H1 (cell line): ENCODE measurements at regions not wholly inside any gene's neighbourhood (a gene's known extent, or its start where the extent isn't known, plus 50 kb on each side); places are given as distances from the start of the nearest gene placed in this dataset.

Source experiments
- CTCF ChIA-PET: fragments of 300-600 bp; sonication (Branson Sonifier 250); formaldehyde crosslinking; loops from one replicate; lab custom pipeline; 2021; ENCODE audit not compliant: partially characterized antibody; lab: Charles Lee
- POLR2A ChIA-PET: fragments of 300-600 bp; sonication (Branson Sonifier 250); formaldehyde crosslinking; loops from one replicate; lab custom pipeline; 2021; ENCODE audit warnings: inconsistent platforms; ENCODE audit not compliant: partially characterized antibody; lab: Charles Lee
- DNase-seq, 2 experiments: peaks; one replicate each; pipeline versions ENCODE4 v3.0.0 to v3.0.0-alpha.2; 2010 to 2022; ENCODE audit warnings: low spot score in 2 of 2, low read depth in 1 of 2, mixed read lengths in 1 of 2
- FAIRE-seq: peaks from 2 replicates; lab custom pipeline; 2011; peaks lifted over from hg19 to GRCh38; lab: Jason Lieb, UNC
- H2AFZ ChIP-seq: 2 replicates; pipeline ENCODE4 v1.8.1; 2012; ENCODE audit warnings: low read length, inconsistent platforms
- H2AK5ac ChIP-seq: 2 replicates; pipeline ENCODE4 v1.6.1; 2013; ENCODE audit warnings: low read depth, low read length
- H2BK120ac ChIP-seq: replicated peaks from 2 replicates; pipeline ENCODE3; 2013; ENCODE audit warnings: low read depth, low read length, inconsistent platforms
- H2BK12ac ChIP-seq: 2 replicates; pipeline ENCODE4 v1.6.1; 2013; ENCODE audit warnings: low read depth, low read length
- H2BK15ac ChIP-seq: 2 replicates; pipeline ENCODE4 v1.6.1; 2013; ENCODE audit warnings: low read length
- H2BK20ac ChIP-seq: 2 replicates; pipeline ENCODE4 v1.6.1; 2013; ENCODE audit warnings: low read length
- H2BK5ac ChIP-seq: 2 replicates; pipeline ENCODE4 v1.6.1; 2013; ENCODE audit warnings: low read depth, low read length
- H3K14ac ChIP-seq: 2 replicates; pipeline ENCODE4 v1.6.1; 2013; ENCODE audit warnings: inconsistent platforms; ENCODE audit not compliant: insufficient read length
- H3K18ac ChIP-seq: 2 replicates; pipeline ENCODE4 v1.6.1; 2013; ENCODE audit warnings: low read length; ENCODE audit errors: extremely low read depth
- H3K23ac ChIP-seq: 2 replicates; pipeline ENCODE4 v1.6.1; 2013; ENCODE audit warnings: inconsistent platforms; ENCODE audit not compliant: insufficient read length
- H3K23me2 ChIP-seq: 2 replicates; pipeline ENCODE4 v1.6.1; 2013; ENCODE audit warnings: low read depth, low read length
- H3K27ac ChIP-seq: 2 replicates; pipeline ENCODE4 v1.6.1; 2011; ENCODE audit warnings: low read depth, low read length, inconsistent platforms
- H3K27me3 ChIP-seq, 4 experiments: replicated peaks in 1 of 4; 1 replicate in 1 of 4; 2 replicates in 3 of 4; pipeline versions ENCODE4 v1.6.1 to v1.8.1; 2011 to 2013; ENCODE audit warnings: low read length in 3 of 4, mild to moderate bottlenecking in 3 of 4, inconsistent platforms in 2 of 4, mixed read lengths in 2 of 4, moderate library complexity in 1 of 4; ENCODE audit not compliant: control insufficient read depth in 3 of 4, insufficient read depth in 3 of 4; ENCODE audit errors: extremely low read depth in 1 of 4
- H3K36me3 ChIP-seq, 4 experiments: 2 replicates each; pipeline versions ENCODE4 v1.6.1 to v1.8.1; 2011 to 2013; ENCODE audit warnings: mild to moderate bottlenecking in 4 of 4, low read length in 3 of 4, moderate library complexity in 2 of 4, control low read depth in 1 of 4, inconsistent platforms in 1 of 4; ENCODE audit not compliant: insufficient read depth in 4 of 4, control insufficient read depth in 2 of 4
- H3K4ac ChIP-seq: replicated peaks from 2 replicates; pipeline ENCODE3; 2013; ENCODE audit warnings: low read length, low read depth, mixed read lengths, inconsistent platforms; ENCODE audit not compliant: insufficient read length
- H3K4me1 ChIP-seq, 4 experiments: replicated peaks in 1 of 4; 1 replicate in 1 of 4; 2 replicates in 3 of 4; pipeline versions ENCODE4 v1.6.1 to v1.8.1; 2011 to 2013; ENCODE audit warnings: low read length in 3 of 4, inconsistent platforms in 2 of 4, mixed read lengths in 1 of 4; ENCODE audit not compliant: insufficient read depth in 4 of 4, control insufficient read depth in 3 of 4
- H3K4me2 ChIP-seq, 2 experiments: 2 replicates each; pipeline versions ENCODE4 v1.6.1 to v1.8.1; 2011 to 2013; ENCODE audit warnings: low read depth in 2 of 2, low read length in 2 of 2, control low read depth in 1 of 2, inconsistent platforms in 1 of 2, mild to moderate bottlenecking in 1 of 2; ENCODE audit not compliant: insufficient read depth in 1 of 2
- H3K4me3 ChIP-seq, 4 experiments: fragments of 200-600, 300-600 bp in 1 of 4; sonication (generic), shearing (Covaris generic), sonication (Bioruptor Twin) in 1 of 4; 2 replicates each; pipeline versions ENCODE4 v1.5.1 to v1.8.1; 2011 to 2016; ENCODE audit warnings: low read length in 4 of 4, low read depth in 3 of 4, control low read depth in 2 of 4, inconsistent platforms in 2 of 4, mild to moderate bottlenecking in 2 of 4, mixed read lengths in 1 of 4, moderate library complexity in 1 of 4; ENCODE audit not compliant: insufficient read depth in 2 of 4; ENCODE audit errors: extremely low read depth in 1 of 4
- H3K56ac ChIP-seq: replicated peaks from 2 replicates; pipeline ENCODE3; 2013; ENCODE audit warnings: low read depth, mild to moderate bottlenecking, mixed read lengths, low read length, inconsistent platforms; ENCODE audit not compliant: insufficient read length
- H3K79me1 ChIP-seq: 2 replicates; pipeline ENCODE4 v1.6.1; 2013; ENCODE audit warnings: low read depth, low read length, control low read depth
- H3K79me2 ChIP-seq, 2 experiments: 2 replicates each; pipeline versions ENCODE4 v1.6.1 to v1.8.1; 2012 to 2013; ENCODE audit warnings: low read length in 2 of 2, mild to moderate bottlenecking in 2 of 2, inconsistent platforms in 1 of 2; ENCODE audit not compliant: insufficient read depth in 2 of 2, control insufficient read depth in 1 of 2
- H3K9ac ChIP-seq, 4 experiments: replicated peaks in 1 of 4; 1 replicate in 1 of 4; 2 replicates in 3 of 4; pipeline versions ENCODE4 v1.6.1 to v1.8.1; 2011 to 2013; ENCODE audit warnings: low read depth in 3 of 4, low read length in 3 of 4, control low read depth in 2 of 4, mild to moderate bottlenecking in 2 of 4, moderate library complexity in 2 of 4, inconsistent platforms in 1 of 4; ENCODE audit errors: extremely low read depth in 1 of 4
- H3K9me3 ChIP-seq, 2 experiments: 2 replicates each; pipeline versions ENCODE4 v1.6.1 to v1.8.1; 2012 to 2013; ENCODE audit warnings: mild to moderate bottlenecking in 2 of 2, moderate library complexity in 2 of 2, control low read depth in 1 of 2, inconsistent platforms in 1 of 2, low read depth in 1 of 2, low read length in 1 of 2, mixed read lengths in 1 of 2; ENCODE audit not compliant: insufficient read depth in 2 of 2
- H4K20me1 ChIP-seq, 2 experiments: replicated peaks in 1 of 2; 2 replicates each; pipeline versions ENCODE3 to v1.8.1; 2011 to 2013; ENCODE audit warnings: inconsistent platforms in 2 of 2, low read length in 2 of 2, mild to moderate bottlenecking in 1 of 2; ENCODE audit not compliant: insufficient read depth in 2 of 2, control insufficient read depth in 1 of 2
- H4K5ac ChIP-seq: 2 replicates; pipeline ENCODE4 v1.6.1; 2013; ENCODE audit warnings: low read length, low read depth, mixed read lengths, inconsistent platforms; ENCODE audit not compliant: insufficient read length
- H4K8ac ChIP-seq: 2 replicates; pipeline ENCODE4 v1.8.0; 2013; ENCODE audit warnings: mild to moderate bottlenecking, moderate library complexity, low read length, inconsistent platforms; ENCODE audit not compliant: insufficient read depth; ENCODE audit errors: extremely low read depth
- H4K91ac ChIP-seq: replicated peaks from 2 replicates; pipeline ENCODE3; 2013; ENCODE audit warnings: low read length, mixed read lengths, inconsistent platforms; ENCODE audit not compliant: insufficient read length
- CHD7 ChIP-seq: fragments of 300-600 bp; sonication (generic); IDR thresholded peaks from 2 replicates; pipeline ENCODE4 v1.7.1; 2012; ENCODE audit warnings: low read length, moderate library complexity, mild to moderate bottlenecking, inconsistent platforms; ENCODE audit not compliant: insufficient replicate concordance
- WGBS, 2 experiments: shearing (Covaris generic) in 1 of 2; methylation state at CpG; one replicate each; pipeline versions ENCODE4 v1.1.6 to v1.1.7; 2013 to 2015; ENCODE audit warnings: low lambda C conversion rate in 2 of 2, mixed read lengths in 2 of 2, inconsistent platforms in 1 of 2, low coverage in 1 of 2, missing lambda C conversion rate in 1 of 2; ENCODE audit not compliant: insufficient replicate concordance in 2 of 2, insufficient coverage in 1 of 2, insufficient read length in 1 of 2; ENCODE audit errors: extremely low coverage in 1 of 2, missing lambda C conversion rate in 1 of 2; 5-methylcytosine and 5-hydroxymethylcytosine counted together

GRCh38 chr17:12310811-12311210 is 290.1 kb downstream of the MAP2K4 start:
- Histone ChIP-seq H4K20me1 (no peaks in the 10 kb centered on the region), H3K9me3 (peaks cover 0 to 4% of the 10 kb centered on the region in 2 experiments; a peak in 1 of 4 replicates), H4K8ac (no peak overlapping the region), H2AFZ (no peak overlapping the region), H3K14ac (no peak overlapping the region), H2BK5ac (no peak overlapping the region), H3K23ac (no peak overlapping the region), H3K4ac (no peak overlapping the region), H3K4me3 (no peak overlapping the region), H2BK12ac (no peak overlapping the region), H3K18ac (no peak overlapping the region), H3K23me2 (no peaks in the 10 kb centered on the region; the same call in 1 of the 2 replicates), H2BK120ac (no peak overlapping the region), H3K4me1 (peaks cover 0 to 4% (median 0%) of the 10 kb centered on the region in 4 experiments; a peak in 1 of 7 replicates), H3K27me3 (no peaks in the 10 kb centered on the region), H3K79me2 (no peaks in the 10 kb centered on the region), H3K27ac (no peak overlapping the region), H2BK15ac (no peak overlapping the region), H3K4me2 (no peak overlapping the region), H4K5ac (no peak overlapping the region), H4K91ac (no peak overlapping the region), H3K56ac (no peak overlapping the region), H2AK5ac (no peak overlapping the region), H3K36me3 (no peaks in the 10 kb centered on the region), H2BK20ac (no peak overlapping the region), H3K79me1 (no peaks in the 10 kb centered on the region), H3K9ac (no peak overlapping the region)
- POLR2A ChIA-PET, result no interaction called here
- 81% methylated on average over 1 of the region's 1 CpG; no CpG with 5 or more reads in 1 of the 2 experiments for WGBS, 2 experiments
- FAIRE-seq, result no peak
- CTCF ChIA-PET, result no interaction called here
- DNase-seq, result no peak
- TF ChIP-seq CHD7, result no peak
